ENCODE measurements at regions not wholly inside any gene's neighbourhood (a gene's known extent, or its start where the extent isn't known, plus 50 kb on each side); places are given as distances from the start of the nearest gene placed in this dataset.

DNA sequence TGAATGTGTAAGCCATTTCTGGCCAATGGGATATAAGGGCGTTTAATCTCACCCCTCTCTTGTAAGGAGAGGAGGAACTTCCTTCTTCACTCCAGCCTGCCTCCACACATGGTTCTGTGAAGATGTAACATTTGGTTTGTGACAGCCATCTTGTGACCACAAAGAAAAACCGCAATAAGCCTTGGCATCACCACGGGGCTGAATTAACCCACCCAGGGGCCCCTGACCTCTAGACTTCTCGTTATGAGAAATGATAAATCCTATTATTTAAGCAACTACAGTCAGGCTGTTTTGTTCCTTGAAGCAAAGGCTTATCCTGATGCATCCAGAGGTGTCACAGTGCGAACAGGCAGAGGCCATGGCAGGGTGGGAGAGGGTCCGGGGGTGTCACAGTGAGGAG lies 139.7 kb downstream of the CDC5L start:
- H3K4me3 ChIP-seq (ENCODE audit: low read depth, low read length), result no peak overlapping the region
- no peak for DNase-seq (ENCODE audit: low read depth)
- TF ChIP-seq CTCF (IDR thresholded peaks at IDR 0.05; ENCODE audit: control insufficient read depth, extremely low read depth, insufficient read depth), result no peak

GRCh38 chr6:44527583-44528369 lies 140.3 kb downstream of the CDC5L start:
- H3K4me3 ChIP-seq (ENCODE audit: low read depth, low read length), result no peak overlapping the region
- no peak for TF ChIP-seq CTCF (IDR thresholded peaks at IDR 0.05; ENCODE audit: control insufficient read depth, extremely low read depth, insufficient read depth)
- DNase-seq (ENCODE audit: low read depth), result no peak

DNA sequence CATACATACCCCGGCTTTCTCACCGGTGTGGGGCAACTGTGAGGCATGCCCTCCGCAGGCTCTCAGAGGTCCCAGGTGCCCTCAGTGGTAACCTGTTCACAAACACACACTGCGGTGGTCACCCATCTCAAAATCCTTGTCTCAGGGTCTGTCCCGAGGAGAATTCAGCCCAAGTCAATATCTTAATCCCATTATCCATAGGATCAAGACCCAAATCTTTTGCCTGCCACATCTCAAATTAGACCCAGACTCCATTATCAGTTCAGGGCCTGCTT lies 140.8 kb downstream of the CDC5L start:
- TF ChIP-seq CTCF (IDR thresholded peaks at IDR 0.05; ENCODE audit: control insufficient read depth, extremely low read depth, insufficient read depth), result no peak
- no peak for DNase-seq (ENCODE audit: low read depth)
- H3K4me3 ChIP-seq (ENCODE audit: low read depth, low read length), result no peak overlapping the region

- no peak for DNase-seq (ENCODE audit: low read depth)
- no peak overlapping the region for H3K4me3 ChIP-seq (ENCODE audit: low read depth, low read length)
- TF ChIP-seq CTCF (IDR thresholded peaks at IDR 0.05; ENCODE audit: control insufficient read depth, extremely low read depth, insufficient read depth), result no peak
These were observed 141.2 kb downstream of the CDC5L start for GRCh38 chr6:44528716-44529115.

DNA sequence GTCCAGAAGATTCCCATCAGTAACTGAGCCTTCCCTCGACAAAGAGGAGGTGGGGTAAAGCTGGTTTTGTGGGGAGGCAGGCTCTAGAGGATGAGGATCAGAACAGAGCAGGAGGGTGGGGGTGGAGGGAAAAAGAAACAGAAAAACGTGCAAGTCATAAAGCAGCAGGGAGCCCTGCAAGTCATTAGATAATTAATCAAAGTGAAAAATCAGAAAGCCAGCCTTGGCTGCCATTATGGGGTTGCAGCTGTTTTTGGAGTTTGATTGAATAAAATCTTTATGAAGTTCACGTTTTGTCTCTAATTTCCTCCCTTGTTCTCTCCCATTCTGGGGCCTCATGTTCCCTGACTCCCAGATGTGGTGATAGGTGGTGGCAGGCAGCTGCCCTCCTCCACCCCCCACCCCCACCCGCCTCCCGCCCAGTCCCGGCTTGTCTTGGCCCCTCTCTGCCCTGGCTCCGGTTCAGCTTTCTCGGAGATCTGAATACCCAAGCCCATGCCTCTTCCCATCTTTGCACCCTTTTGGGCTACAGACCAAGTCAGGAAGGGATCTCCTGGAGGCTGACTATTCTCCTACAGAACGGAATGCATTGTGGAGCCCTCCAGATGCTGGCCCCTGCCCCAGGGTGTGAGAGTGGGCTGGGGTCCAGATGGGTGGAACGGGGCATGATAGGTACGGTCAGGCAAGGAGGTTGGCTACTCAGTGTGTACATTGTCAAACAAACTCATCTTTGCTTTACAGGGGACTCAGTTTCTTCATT lies 141.8 kb downstream of the CDC5L start:
- no peak for DNase-seq (ENCODE audit: low read depth)
- TF ChIP-seq CTCF (IDR thresholded peaks at IDR 0.05; ENCODE audit: control insufficient read depth, extremely low read depth, insufficient read depth), result no peak
- H3K4me3 ChIP-seq (ENCODE audit: low read depth, low read length), result no peak overlapping the region

DNA sequence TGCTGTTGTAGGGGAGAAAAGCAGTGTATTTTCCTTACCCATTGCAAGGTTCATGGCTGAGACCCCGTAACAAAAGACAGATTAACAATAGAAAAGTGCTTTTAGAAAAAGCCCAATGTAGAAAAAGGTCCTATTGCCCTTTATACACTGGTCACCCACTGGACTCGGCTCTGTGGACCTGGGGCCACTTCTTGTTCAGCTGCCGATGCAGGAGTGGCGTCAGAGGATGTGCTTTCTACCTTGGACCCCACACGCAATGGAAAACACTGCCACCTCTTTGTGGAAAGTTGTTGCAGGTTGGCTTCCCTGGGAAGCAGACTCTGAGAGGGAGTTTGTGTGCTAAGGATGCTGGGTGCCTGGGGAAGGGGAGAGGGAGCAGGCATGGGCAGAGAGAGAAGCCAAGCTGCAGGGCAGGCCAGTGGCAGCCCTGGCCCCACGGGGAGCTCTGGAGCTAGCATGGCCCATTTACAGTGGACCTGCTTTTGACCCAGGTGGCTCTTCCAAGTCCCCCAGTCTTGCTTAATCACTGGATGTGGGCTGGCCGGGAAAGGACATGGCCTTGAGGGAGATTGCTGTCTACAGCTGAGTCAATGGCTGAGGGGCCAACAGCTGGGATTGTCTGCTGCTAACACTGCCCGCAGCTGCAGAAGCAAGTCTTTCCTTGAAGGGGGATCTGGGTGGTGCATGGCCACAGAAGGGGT lies 142.9 kb downstream of the CDC5L start:
- no peak overlapping the region for H3K4me3 ChIP-seq (ENCODE audit: low read depth, low read length)
- TF ChIP-seq CTCF (IDR thresholded peaks at IDR 0.05; ENCODE audit: control insufficient read depth, extremely low read depth, insufficient read depth), result no peak
- DNase-seq (ENCODE audit: low read depth), result no peak

Measured in LNCaP clone FGC (cell line).